B cell (primary cell): ENCODE measurements at regions not wholly inside any gene's neighbourhood (a gene's known extent, or its start where the extent isn't known, plus 50 kb on each side); places are given as distances from the start of the nearest gene placed in this dataset.

Source experiments
- ATAC-seq: fragments of 200-7000 bp; cut with Tn5 transposase; one replicate; pipeline ENCODE4 v1.10.0; 2021; ENCODE audit warnings: low read depth, mild to moderate bottlenecking, moderate number of reproducible peaks, moderate library complexity
- CTCF ChIA-PET: fragments of 350-600 bp; sonication (Branson Sonifier 250); formaldehyde crosslinking; loops from one replicate; lab custom pipeline; 2021; ENCODE audit warnings: antibody characterized with exemption, inconsistent platforms; lab: Charles Lee
- POLR2A ChIA-PET: fragments of 350-600 bp; sonication (Branson Sonifier 250); formaldehyde crosslinking; loops from one replicate; lab custom pipeline; 2021; ENCODE audit warnings: antibody characterized with exemption; lab: Charles Lee
- DNase-seq: peaks from one replicate; pipeline ENCODE4 v3.0.0; 2013
- H2AFZ ChIP-seq: 2 replicates; pipeline ENCODE4 v1.6.1; 2012; ENCODE audit warnings: mild to moderate bottlenecking, low read depth, low read length; ENCODE audit not compliant: insufficient read depth, poor library complexity, severe bottlenecking
- H3K27ac ChIP-seq, 2 donors: 1 replicate in 1 of 2; 2 replicates in 1 of 2; pipeline ENCODE4 v1.5.1; 2012 to 2013; ENCODE audit warnings: low read length in 2 of 2, mild to moderate bottlenecking in 2 of 2, moderate library complexity in 1 of 2
- H3K27me3 ChIP-seq, 4 experiments: fragments of 200-600 bp in 1 of 4; sonication (generic) in 1 of 4; replicated peaks in 1 of 4; 1 replicate in 2 of 4; 2 replicates in 2 of 4; pipeline versions ENCODE4 v1.6.1 to v1.7.0; 2013 to 2016; ENCODE audit warnings: low read length in 3 of 4, mild to moderate bottlenecking in 2 of 4, mixed read lengths in 1 of 4, moderate library complexity in 1 of 4; ENCODE audit not compliant: insufficient read depth in 4 of 4, control insufficient read depth in 3 of 4; ENCODE audit errors: control extremely low read depth in 1 of 4
- H3K36me3 ChIP-seq, 2 experiments: replicated peaks in 1 of 2; 1 replicate in 1 of 2; 2 replicates in 1 of 2; pipeline versions ENCODE4 v1.6.1 to v1.7.1; 2013; ENCODE audit warnings: low read length in 1 of 2; ENCODE audit not compliant: insufficient read depth in 2 of 2, control insufficient read depth in 1 of 2; ENCODE audit errors: control extremely low read depth in 1 of 2, extremely low read depth in 1 of 2
- H3K4me1 ChIP-seq, 2 donors: fragments of 200-600 bp in 1 of 2; sonication (generic) in 1 of 2; 1 replicate in 1 of 2; 2 replicates in 1 of 2; pipeline versions ENCODE4 v1.5.1 to v1.6.1; 2013 to 2017; ENCODE audit warnings: low read length in 2 of 2; ENCODE audit not compliant: control insufficient read depth in 2 of 2, insufficient read depth in 2 of 2
- H3K4me2 ChIP-seq: replicated peaks from 2 replicates; pipeline ENCODE3; 2012; ENCODE audit warnings: mild to moderate bottlenecking, low read depth, low read length; ENCODE audit not compliant: poor library complexity, severe bottlenecking
- H3K4me3 ChIP-seq, 5 experiments: fragments of 200-600 bp in 1 of 5; sonication (generic) in 1 of 5; 1 replicate in 3 of 5; 2 replicates in 2 of 5; pipeline versions ENCODE4 v1.5.1 to v1.7.0; 2011 to 2016; ENCODE audit warnings: low read length in 4 of 5, mild to moderate bottlenecking in 4 of 5, low read depth in 2 of 5, control low read depth in 1 of 5, moderate library complexity in 1 of 5; ENCODE audit not compliant: insufficient read depth in 1 of 5; ENCODE audit errors: control extremely low read depth in 1 of 5, extremely low read depth in 1 of 5
- H3K79me2 ChIP-seq: fragments of 200-600 bp; sonication (generic); one replicate; pipeline ENCODE4 v1.6.0; 2016; ENCODE audit warnings: low read length; ENCODE audit not compliant: control insufficient read depth, insufficient read depth
- H3K9ac ChIP-seq: fragments of 200-600 bp; sonication (generic); 2 replicates; pipeline ENCODE4 v1.6.1; 2017; ENCODE audit warnings: mild to moderate bottlenecking, low read length, moderate library complexity
- H3K9me3 ChIP-seq, 3 donors: one replicate each; pipeline versions ENCODE4 v1.6.1 to v1.7.1; 2013; ENCODE audit warnings: low read length in 2 of 3; ENCODE audit not compliant: control insufficient read depth in 2 of 3, insufficient read depth in 1 of 3; ENCODE audit errors: control extremely low read depth in 1 of 3
- H4K20me1 ChIP-seq: 2 replicates; pipeline ENCODE4 v1.6.0; 2012; ENCODE audit warnings: mild to moderate bottlenecking, low read length; ENCODE audit not compliant: insufficient read depth, control insufficient read depth, poor library complexity, severe bottlenecking
- H3K27ac Mint-ChIP-seq: one replicate; pipeline ENCODE4 v1.8.0; 2021; ENCODE audit warnings: mixed read lengths
- H3K27me3 Mint-ChIP-seq: one replicate; pipeline ENCODE4 v1.8.0; 2021; ENCODE audit warnings: mixed read lengths
- H3K4me1 Mint-ChIP-seq: one replicate; pipeline ENCODE4 v1.8.0; 2021; ENCODE audit warnings: mixed read lengths
- H3K4me3 Mint-ChIP-seq: one replicate; pipeline ENCODE4 v1.8.0; 2021; ENCODE audit warnings: mixed read lengths
- H3K9me3 Mint-ChIP-seq: one replicate; pipeline ENCODE4 v1.8.0; 2022; ENCODE audit warnings: mixed read lengths; ENCODE audit not compliant: insufficient read depth
- CTCF ChIP-seq: fragments of 200-600 bp; IDR thresholded peaks from one replicate; pipeline ENCODE4 v1.8.0; 2022; ENCODE audit warnings: antibody characterized with exemption, mild to moderate bottlenecking
- EZH2 ChIP-seq: IDR thresholded peaks from 2 replicates; pipeline ENCODE4 v1.6.1; 2012; ENCODE audit warnings: borderline replicate concordance, low read depth, mild to moderate bottlenecking, moderate library complexity, low read length; ENCODE audit not compliant: insufficient read depth, poor library complexity, severe bottlenecking
- WGBS: methylation state at CpG from one replicate; pipeline ENCODE4 v1.1.5; 2013; ENCODE audit warnings: missing lambda C conversion rate; ENCODE audit not compliant: insufficient coverage; 5-methylcytosine and 5-hydroxymethylcytosine counted together
- intact Hi-C: fragments of 100-400 bp; cut with micrococcal nuclease; formaldehyde crosslinking; loops from one replicate; pipeline ENCODE4 v1.10.0; 2022

DNA sequence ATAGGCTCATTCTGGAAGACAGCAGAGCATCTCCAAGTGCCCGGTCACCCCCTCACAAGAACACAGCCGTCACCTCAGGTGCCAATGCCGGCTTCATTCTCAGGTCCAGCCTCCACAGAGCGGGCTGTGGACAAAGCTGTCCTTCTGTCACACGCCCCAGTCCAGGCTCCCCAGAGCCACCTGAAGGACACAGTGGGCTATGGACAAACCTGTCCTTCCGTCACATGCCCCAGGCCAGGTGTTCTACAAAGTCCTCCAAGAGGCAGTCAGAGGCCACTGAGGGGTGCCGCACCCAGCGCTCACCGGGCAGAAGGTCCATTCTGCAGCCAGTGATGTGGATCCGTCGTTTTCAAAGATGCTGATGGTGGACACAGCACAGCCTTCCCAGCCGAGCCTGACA is 173.2 kb upstream of the PPP2R2D start:
- no peak overlapping the region for H3K4me3 Mint-ChIP-seq
- Histone ChIP-seq H3K36me3 (no peaks in the 10 kb centered on the region), H3K27me3 (no peaks in the 10 kb centered on the region), H3K9ac (no peak overlapping the region), H3K27ac (no peak overlapping the region), H2AFZ (no peak overlapping the region), H4K20me1 (no peaks in the 10 kb centered on the region), H3K4me3 (no peak overlapping the region), H3K4me1 (no peaks in the 10 kb centered on the region), H3K4me2 (no peak overlapping the region), H3K79me2 (no peaks in the 10 kb centered on the region), H3K9me3 (peaks cover 0 to 11% (median 0%) of the 10 kb centered on the region in 3 donors)
- H3K27me3 Mint-ChIP-seq: peaks cover 13% of the 10 kb centered on the region
- no peak for ATAC-seq
- intact Hi-C loops: no loop called here
- H3K27ac Mint-ChIP-seq: no peak overlapping the region
- no peak for TF ChIP-seq CTCF
- TF ChIP-seq EZH2: no peak
- no peaks in the 10 kb centered on the region for H3K9me3 Mint-ChIP-seq
- no peak for DNase-seq
- WGBS: 94% methylated on average over 12 of the region's 12 CpGs
- ChIA-PET CTCF (no interaction called here), POLR2A (no interaction called here)
- no peaks in the 10 kb centered on the region for H3K4me1 Mint-ChIP-seq

DNA sequence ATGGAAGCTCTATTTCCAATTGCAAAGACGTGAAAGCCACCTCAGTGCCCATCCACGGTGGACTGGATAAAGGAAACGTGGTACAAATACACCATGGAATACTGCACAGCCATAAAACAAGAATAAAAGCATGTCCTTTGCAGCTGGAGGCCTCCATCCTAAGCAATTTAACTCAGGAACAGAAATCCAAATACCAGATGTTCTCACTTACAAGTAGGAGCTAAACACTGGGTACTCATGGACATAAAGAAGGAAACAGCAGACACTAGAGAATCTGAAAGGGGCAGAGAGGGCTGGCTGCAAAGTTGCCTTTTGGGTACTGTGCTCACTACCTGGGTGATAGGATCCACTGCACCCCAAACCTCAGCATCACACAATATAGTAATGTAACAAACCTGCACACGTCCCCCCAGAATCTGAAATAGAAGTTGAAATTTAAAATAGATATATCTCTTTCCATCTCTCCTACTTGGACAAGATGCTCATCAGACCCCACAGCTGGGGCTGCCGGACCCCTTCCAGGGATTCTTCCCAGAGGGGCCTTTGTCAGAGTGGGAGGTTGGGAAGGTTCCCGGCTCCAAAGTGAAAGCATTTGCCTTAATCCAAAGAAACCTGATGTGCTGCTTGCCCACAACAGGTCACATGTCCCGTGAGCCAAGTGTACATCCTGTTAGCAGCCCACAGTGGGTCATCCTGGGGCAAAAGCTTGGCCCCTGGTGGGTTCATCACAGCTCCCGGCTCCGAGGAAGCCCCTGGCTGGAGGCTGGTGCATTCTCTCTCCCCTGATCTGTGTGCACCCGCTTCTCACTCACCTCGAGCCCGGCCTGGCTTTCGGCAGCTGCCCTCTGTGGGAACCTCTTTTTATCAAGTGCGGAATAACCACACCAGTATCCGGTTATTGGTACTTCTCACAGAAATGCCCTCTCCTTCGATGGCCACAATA is 172.3 kb upstream of the PPP2R2D start:
- Histone ChIP-seq H3K4me1 (no peaks in the 10 kb centered on the region), H3K4me3 (no peak overlapping the region), H2AFZ (no peak overlapping the region), H3K27ac (no peak overlapping the region), H3K36me3 (no peaks in the 10 kb centered on the region), H3K9ac (no peak overlapping the region), H3K9me3 (peaks cover 0 to 11% (median 0%) of the 10 kb centered on the region in 3 donors), H3K79me2 (no peaks in the 10 kb centered on the region), H4K20me1 (no peaks in the 10 kb centered on the region), H3K27me3 (no peaks in the 10 kb centered on the region), H3K4me2 (no peak overlapping the region)
- TF ChIP-seq EZH2 (no peak), CTCF (no peak)
- no peak for DNase-seq
- no peaks in the 10 kb centered on the region for H3K9me3 Mint-ChIP-seq
- no peak overlapping the region for H3K27ac Mint-ChIP-seq
- no peaks in the 10 kb centered on the region for H3K4me1 Mint-ChIP-seq
- CTCF ChIA-PET: no interaction called here
- H3K27me3 Mint-ChIP-seq: peaks cover 13% of the 10 kb centered on the region
- ATAC-seq: no peak
- intact Hi-C loops: no loop called here
- WGBS: 91% methylated on average over 12 of the region's 16 CpGs
- POLR2A ChIA-PET: no interaction called here
- no peak overlapping the region for H3K4me3 Mint-ChIP-seq
